A673 (cell line): ENCODE measurements at regions not wholly inside any gene's neighbourhood (a gene's known extent, or its start where the extent isn't known, plus 50 kb on each side); places are given as distances from the start of the nearest gene placed in this dataset.

Experiments used
- CTCF ChIP-seq: fragments of 300-800, 200-600 bp; sonication (generic); conservative IDR thresholded peaks from 2 replicates; pipeline ENCODE4 v1.5.1; 2017; ENCODE audit warnings: low read depth, mild to moderate bottlenecking, antibody characterized with exemption, low read length, moderate library complexity, mixed read lengths
- EZH2 ChIP-seq: fragments of 200-600 bp; sonication (generic); IDR thresholded peaks from 2 replicates; pipeline ENCODE4 v1.6.1; 2017; ENCODE audit warnings: borderline replicate concordance, low read depth, mild to moderate bottlenecking, mixed read lengths, antibody characterized with exemption, low read length; ENCODE audit not compliant: poor library complexity, severe bottlenecking

DNA sequence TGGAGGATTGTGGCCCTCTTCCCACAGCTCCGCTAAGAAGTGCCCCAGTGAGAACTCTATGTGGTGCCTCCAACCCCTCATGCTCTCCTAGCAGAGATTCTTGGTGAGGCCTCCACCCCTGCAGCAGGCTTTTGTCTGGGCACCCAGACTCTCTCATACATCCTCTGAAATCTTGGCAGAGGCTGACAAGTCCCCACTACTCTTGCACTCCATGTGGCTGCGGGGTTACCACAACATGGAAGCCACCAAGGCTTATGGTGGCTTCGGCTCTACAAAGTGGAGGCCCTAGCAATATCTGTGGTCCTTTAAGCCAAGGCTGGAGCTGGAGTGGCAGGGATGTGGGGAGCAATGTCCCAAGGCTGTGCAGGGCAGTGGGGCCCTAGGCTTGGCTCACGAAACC lies 255.2 kb downstream of the COX7B2 start:
- TF ChIP-seq CTCF (no peak), EZH2 (no peak)
